ENCODE measurements at regions not wholly inside any gene's neighbourhood (a gene's known extent, or its start where the extent isn't known, plus 50 kb on each side); places are given as distances from the start of the nearest gene placed in this dataset.

- H3K4me3 Mint-ChIP-seq: no peak overlapping the region
- no peaks in the 10 kb centered on the region for H3K36me3 Mint-ChIP-seq
- no peak overlapping the region for H3K27ac Mint-ChIP-seq
- peaks cover 2% of the 10 kb centered on the region for H3K9me3 Mint-ChIP-seq
- no peak for ATAC-seq
- no peaks in the 10 kb centered on the region for H3K27me3 Mint-ChIP-seq
- H3K4me1 Mint-ChIP-seq: no peaks in the 10 kb centered on the region
These were observed 369.6 kb upstream of the RGMA start for GRCh38 chr15:93458597-93458996.

GRCh38 chr15:93454788-93455187 lies 365.8 kb upstream of the RGMA start:
- Mint-ChIP-seq H3K36me3 (no peaks in the 10 kb centered on the region), H3K4me1 (no peaks in the 10 kb centered on the region), H3K9me3 (peaks cover under 1% of the 10 kb centered on the region), H3K4me3 (no peak overlapping the region), H3K27ac (no peak overlapping the region), H3K27me3 (no peaks in the 10 kb centered on the region)
- no peak for ATAC-seq

GRCh38 chr15:93452537-93453211 lies 363.7 kb upstream of the RGMA start:
- H3K9me3 Mint-ChIP-seq: no peaks in the 10 kb centered on the region
- H3K4me1 Mint-ChIP-seq: no peaks in the 10 kb centered on the region
- no peak overlapping the region for H3K27ac Mint-ChIP-seq
- H3K36me3 Mint-ChIP-seq: no peaks in the 10 kb centered on the region
- no peak for ATAC-seq
- no peaks in the 10 kb centered on the region for H3K27me3 Mint-ChIP-seq
- no peak overlapping the region for H3K4me3 Mint-ChIP-seq

- Mint-ChIP-seq H3K4me3 (no peak overlapping the region), H3K4me1 (no peaks in the 10 kb centered on the region), H3K27me3 (no peaks in the 10 kb centered on the region), H3K36me3 (no peaks in the 10 kb centered on the region), H3K9me3 (no peaks in the 10 kb centered on the region), H3K27ac (no peak overlapping the region)
- ATAC-seq: no peak
These were observed 362.8 kb upstream of the RGMA start for GRCh38 chr15:93451822-93452221.

- no peaks in the 10 kb centered on the region for H3K36me3 Mint-ChIP-seq
- H3K4me1 Mint-ChIP-seq: no peaks in the 10 kb centered on the region
- H3K4me3 Mint-ChIP-seq: no peak overlapping the region
- H3K27ac Mint-ChIP-seq: no peak overlapping the region
- no peaks in the 10 kb centered on the region for H3K9me3 Mint-ChIP-seq
- no peak for ATAC-seq
- H3K27me3 Mint-ChIP-seq: no peaks in the 10 kb centered on the region
These were observed 362.3 kb upstream of the RGMA start for GRCh38 chr15:93451265-93451664.

GRCh38 chr15:93449798-93450197 lies 360.8 kb upstream of the RGMA start:
- Mint-ChIP-seq H3K36me3 (no peaks in the 10 kb centered on the region), H3K27me3 (no peaks in the 10 kb centered on the region), H3K27ac (no peak overlapping the region), H3K9me3 (no peaks in the 10 kb centered on the region), H3K4me1 (no peaks in the 10 kb centered on the region), H3K4me3 (no peak overlapping the region)
- no peak for ATAC-seq

- H3K36me3 Mint-ChIP-seq: no peaks in the 10 kb centered on the region
- no peak overlapping the region for H3K4me3 Mint-ChIP-seq
- H3K9me3 Mint-ChIP-seq: peaks cover 5% of the 10 kb centered on the region
- H3K27ac Mint-ChIP-seq: no peak overlapping the region
- no peaks in the 10 kb centered on the region for H3K4me1 Mint-ChIP-seq
- no peaks in the 10 kb centered on the region for H3K27me3 Mint-ChIP-seq
- ATAC-seq: no peak
These were observed 349.3 kb upstream of the RGMA start for GRCh38 chr15:93438310-93438709.

GRCh38 chr15:93432474-93432873 lies 343.5 kb upstream of the RGMA start:
- Mint-ChIP-seq H3K36me3 (no peaks in the 10 kb centered on the region), H3K4me1 (no peaks in the 10 kb centered on the region), H3K27me3 (no peaks in the 10 kb centered on the region), H3K9me3 (no peaks in the 10 kb centered on the region), H3K4me3 (no peak overlapping the region), H3K27ac (no peak overlapping the region)
- no peak for ATAC-seq

GRCh38 chr15:93428807-93429351 lies 339.9 kb upstream of the RGMA start:
- Mint-ChIP-seq H3K4me1 (no peaks in the 10 kb centered on the region), H3K27me3 (no peaks in the 10 kb centered on the region), H3K36me3 (no peaks in the 10 kb centered on the region), H3K27ac (no peak overlapping the region), H3K4me3 (no peak overlapping the region), H3K9me3 (no peaks in the 10 kb centered on the region)
- no peak for ATAC-seq

- Mint-ChIP-seq H3K9me3 (no peaks in the 10 kb centered on the region), H3K4me3 (no peak overlapping the region), H3K4me1 (no peaks in the 10 kb centered on the region), H3K36me3 (no peaks in the 10 kb centered on the region), H3K27me3 (no peaks in the 10 kb centered on the region), H3K27ac (no peak overlapping the region)
- ATAC-seq: no peak
These were observed 339.1 kb upstream of the RGMA start for GRCh38 chr15:93428150-93428549.

GRCh38 chr15:93424131-93424530 lies 335.1 kb upstream of the RGMA start:
- Mint-ChIP-seq H3K27me3 (no peaks in the 10 kb centered on the region), H3K9me3 (no peaks in the 10 kb centered on the region), H3K27ac (no peak overlapping the region), H3K4me3 (no peak overlapping the region), H3K36me3 (no peaks in the 10 kb centered on the region), H3K4me1 (no peaks in the 10 kb centered on the region)
- ATAC-seq: no peak

GRCh38 chr15:93422476-93422875 lies 333.5 kb upstream of the RGMA start:
- no peaks in the 10 kb centered on the region for H3K9me3 Mint-ChIP-seq
- no peaks in the 10 kb centered on the region for H3K27me3 Mint-ChIP-seq
- no peak for ATAC-seq
- no peak overlapping the region for H3K27ac Mint-ChIP-seq
- H3K4me1 Mint-ChIP-seq: no peaks in the 10 kb centered on the region
- no peaks in the 10 kb centered on the region for H3K36me3 Mint-ChIP-seq
- H3K4me3 Mint-ChIP-seq: no peak overlapping the region

GRCh38 chr15:93420477-93420876 lies 331.5 kb upstream of the RGMA start:
- ATAC-seq: no peak
- Mint-ChIP-seq H3K27me3 (no peaks in the 10 kb centered on the region), H3K4me1 (no peaks in the 10 kb centered on the region), H3K36me3 (no peaks in the 10 kb centered on the region), H3K9me3 (no peaks in the 10 kb centered on the region), H3K27ac (no peak overlapping the region), H3K4me3 (no peak overlapping the region)

GRCh38 chr15:93420050-93420452 lies 331.0 kb upstream of the RGMA start:
- ATAC-seq: no peak
- no peak overlapping the region for H3K4me3 Mint-ChIP-seq
- no peaks in the 10 kb centered on the region for H3K36me3 Mint-ChIP-seq
- H3K9me3 Mint-ChIP-seq: no peaks in the 10 kb centered on the region
- no peak overlapping the region for H3K27ac Mint-ChIP-seq
- no peaks in the 10 kb centered on the region for H3K4me1 Mint-ChIP-seq
- no peaks in the 10 kb centered on the region for H3K27me3 Mint-ChIP-seq

GRCh38 chr15:93418566-93418965 lies 329.6 kb upstream of the RGMA start:
- no peaks in the 10 kb centered on the region for H3K36me3 Mint-ChIP-seq
- H3K4me1 Mint-ChIP-seq: no peaks in the 10 kb centered on the region
- no peaks in the 10 kb centered on the region for H3K9me3 Mint-ChIP-seq
- no peak overlapping the region for H3K27ac Mint-ChIP-seq
- ATAC-seq: no peak
- no peaks in the 10 kb centered on the region for H3K27me3 Mint-ChIP-seq
- no peak overlapping the region for H3K4me3 Mint-ChIP-seq

GRCh38 chr15:93417631-93418030 lies 328.6 kb upstream of the RGMA start:
- no peak overlapping the region for H3K4me3 Mint-ChIP-seq
- no peaks in the 10 kb centered on the region for H3K4me1 Mint-ChIP-seq
- no peaks in the 10 kb centered on the region for H3K9me3 Mint-ChIP-seq
- no peak overlapping the region for H3K27ac Mint-ChIP-seq
- H3K27me3 Mint-ChIP-seq: no peaks in the 10 kb centered on the region
- no peak for ATAC-seq
- H3K36me3 Mint-ChIP-seq: no peaks in the 10 kb centered on the region

Measured in stimulated activated memory B cell treated with anti-CD40 and anti-IgM and Interleukin-4, amounts not matched to agents 10 μg/mL and 1 μg/mL and 100 μg/mL, for 72 hours (primary cell).